ENCODE measurements at regions not wholly inside any gene's neighbourhood (a gene's known extent, or its start where the extent isn't known, plus 50 kb on each side); places are given as distances from the start of the nearest gene placed in this dataset.

- CTCF ChIA-PET (ENCODE audit: low intra/inter-chr PET ratio, low total read pairs): interaction anchor here (1.2 to 1.4 kb wide), 2 partner anchors 67 to 145 kb away, joined by 5 read pairs; no protein-coding TSS in a partner anchor
- FAIRE-seq: no peak
- Histone ChIP-seq H3K9me3 (ENCODE audit: low read length) (no peaks in the 10 kb centered on the region), H3K27ac (ENCODE audit: extremely low read length, insufficient read depth, low read length) (no peak overlapping the region), H3K9ac (ENCODE audit: insufficient read depth, low read depth, low read length) (no peak overlapping the region), H2AFZ (ENCODE audit: low read length) (no peak overlapping the region), H3K27me3 (ENCODE audit: control insufficient read depth in 1 of 2, insufficient read depth in 2 of 2, low read length in 2 of 2) (peaks cover 1 to 26% of the 10 kb centered on the region in 2 experiments; a peak in 3 of 5 replicates), H3K79me2 (ENCODE audit: insufficient read depth, low read length) (no peaks in the 10 kb centered on the region), H3K4me1 (ENCODE audit: insufficient read depth, low read length) (no peaks in the 10 kb centered on the region), H3K4me3 (replicated peaks in 1 of 3; ENCODE audit: insufficient read depth in 1 of 3, low read depth in 2 of 3, low read length in 3 of 3) (no peak overlapping the region), H3K36me3 (replicated peaks in 1 of 2; ENCODE audit: control insufficient read depth in 1 of 2, insufficient read depth in 2 of 2, low read length in 2 of 2) (no peaks in the 10 kb centered on the region), H3K4me2 (ENCODE audit: low read depth, low read length) (no peak overlapping the region), H4K20me1 (ENCODE audit: insufficient read depth, low read length) (no peaks in the 10 kb centered on the region)
- TF ChIP-seq CREB1 (IDR thresholded peaks at IDR 0.05): no peak
- TF ChIP-seq CREB1 (CRISPR knock-in tag; IDR thresholded peaks at IDR 0.05): no peak
- TF ChIP-seq ELF1 (CRISPR knock-in tag; IDR thresholded peaks at IDR 0.05): no peak
- no peak for TF ChIP-seq SMC3 (IDR thresholded peaks at IDR 0.05; ENCODE audit: low read length)
- TF ChIP-seq ZBTB33 (CRISPR knock-in tag; IDR thresholded peaks at IDR 0.05): no peak
- POLR2A ChIA-PET: no interaction called here
- ATAC-seq: no peak
- in situ Hi-C loops (cut with HindIII; ENCODE audit: extremely low pct_ligation_motif_present, low pct_unique_long_range_greater_than_20kb): no loop called here
- WGBS (ENCODE audit: low lambda C conversion rate): 0% methylated on average over 2 of the region's 8 CpGs
- no TSS peak for BruUV-seq (replicated peaks)
- DNase-seq (ENCODE audit: low spot score): no peak
- intact Hi-C loops (cut with micrococcal nuclease; ENCODE audit: unreplicated experiment): loop anchor here (2.0 kb wide), 1 partner anchor 74 kb away; no protein-coding TSS in a partner anchor
Observed at GRCh38 chr22:22810471-22810870, 77.1 kb upstream of the IGLL5 start.

GRCh38 chr22:22811016-22812009 is 76.3 kb upstream of the IGLL5 start:
- Histone ChIP-seq H3K4me3 (replicated peaks in 1 of 3; ENCODE audit: insufficient read depth in 1 of 3, low read depth in 2 of 3, low read length in 3 of 3) (no peak overlapping the region), H3K4me2 (ENCODE audit: low read depth, low read length) (no peak overlapping the region), H3K27ac (ENCODE audit: extremely low read length, insufficient read depth, low read length) (no peak overlapping the region), H3K36me3 (replicated peaks in 1 of 2; ENCODE audit: control insufficient read depth in 1 of 2, insufficient read depth in 2 of 2, low read length in 2 of 2) (no peaks in the 10 kb centered on the region), H3K4me1 (ENCODE audit: insufficient read depth, low read length) (no peaks in the 10 kb centered on the region), H3K9me3 (ENCODE audit: low read length) (no peaks in the 10 kb centered on the region), H3K9ac (ENCODE audit: insufficient read depth, low read depth, low read length) (no peak overlapping the region), H3K79me2 (ENCODE audit: insufficient read depth, low read length) (no peaks in the 10 kb centered on the region), H3K27me3 (ENCODE audit: control insufficient read depth in 1 of 2, insufficient read depth in 2 of 2, low read length in 2 of 2) (peaks cover 1 to 33% of the 10 kb centered on the region in 2 experiments; a peak in 3 of 5 replicates), H4K20me1 (ENCODE audit: insufficient read depth, low read length) (no peaks in the 10 kb centered on the region), H2AFZ (ENCODE audit: low read length) (no peak overlapping the region)
- ATAC-seq (no peak), DNase-seq (ENCODE audit: low spot score) (no peak), FAIRE-seq (no peak)
- WGBS (ENCODE audit: low lambda C conversion rate): 47% methylated on average over 6 of the region's 8 CpGs
- POLR2A ChIA-PET: no interaction called here
- in situ Hi-C loops (cut with HindIII; ENCODE audit: extremely low pct_ligation_motif_present, low pct_unique_long_range_greater_than_20kb): no loop called here
- CTCF ChIA-PET (ENCODE audit: low intra/inter-chr PET ratio, low total read pairs): no interaction called here
- BruUV-seq (replicated peaks): no TSS peak
- intact Hi-C loops (cut with micrococcal nuclease; ENCODE audit: unreplicated experiment): loop anchor here (2.0 kb wide), 1 partner anchor 73 kb away; no protein-coding TSS in a partner anchor
- TF ChIP-seq FOSL1 (CRISPR knock-in tag; IDR thresholded peaks at IDR 0.05; ENCODE audit: borderline replicate concordance) (no peak), ZC3H13 (CRISPR knock-in tag; IDR thresholded peaks at IDR 0.05) (no peak), MAZ (IDR thresholded peaks at IDR 0.05; ENCODE audit: borderline replicate concordance, low read depth, low read length) (no peak), MAZ (CRISPR knock-in tag; IDR thresholded peaks at IDR 0.05; ENCODE audit: low read depth) (no peak)

Measured in HepG2 (cell line).